BJ (cell line): ENCODE measurements at regions not wholly inside any gene's neighbourhood (a gene's known extent, or its start where the extent isn't known, plus 50 kb on each side); places are given as distances from the start of the nearest gene placed in this dataset.
A peak's percentile ranks its signal among the peaks of the same experiment; 100 is the strongest.

Experiments
- CTCF ChIA-PET: fragments of 350-600 bp; formaldehyde crosslinking; extraction: SDS; loops from one replicate; lab custom pipeline; 2021; ENCODE audit warnings: antibody characterized with exemption, inconsistent platforms; lab: Yijun Ruan, JAX
- POLR2A ChIA-PET: fragments of 300-600 bp; sonication (Branson Sonifier 250); formaldehyde crosslinking; extraction: SDS; loops from one replicate; lab custom pipeline; 2021; ENCODE audit warnings: antibody characterized with exemption; lab: Charles Lee
- DNase-seq: peaks from one replicate; pipeline ENCODE4 v3.0.0-alpha.2; 2011; ENCODE audit warnings: low read depth
- H3K27me3 ChIP-seq: 2 replicates; pipeline ENCODE4 v1.6.0; 2011; ENCODE audit warnings: low read length; ENCODE audit not compliant: control insufficient read depth, insufficient read depth
- H3K36me3 ChIP-seq: 2 replicates; pipeline ENCODE4 v1.5.1; 2011; ENCODE audit warnings: low read length; ENCODE audit not compliant: control insufficient read depth, insufficient read depth
- H3K4me3 ChIP-seq: 2 replicates; pipeline ENCODE4 v1.5.1; 2011; ENCODE audit warnings: low read depth, mild to moderate bottlenecking, control low read depth, low read length
- CTCF ChIP-seq: IDR thresholded peaks from 2 replicates; pipeline ENCODE4 v1.5.1; 2011; ENCODE audit warnings: low read depth, mild to moderate bottlenecking, control low read depth, inconsistent platforms, low read length, moderate library complexity; ENCODE audit not compliant: insufficient read depth

GRCh38 chr3:43999728-44000319 is 241.9 kb upstream of the TOPAZ1 start:
- no peak for TF ChIP-seq CTCF
- Histone ChIP-seq H3K27me3 (no peaks in the 10 kb centered on the region), H3K36me3 (no peaks in the 10 kb centered on the region), H3K4me3 (peak overlapping the region; percentile 84)
- no peak for DNase-seq
- ChIA-PET CTCF (interaction anchor here (1.0 to 1.5 kb wide), 4 partner anchors 114 to 459 kb away, joined by 3 read pairs; no protein-coding TSS in a partner anchor), POLR2A (no interaction called here)

GRCh38 chr3:44000586-44000985 is 241.1 kb upstream of the TOPAZ1 start:
- no peaks in the 10 kb centered on the region for H3K36me3 ChIP-seq
- peak overlapping the region; percentile 17; the same call in 1 of the 2 replicates for H3K4me3 ChIP-seq
- ChIA-PET CTCF (interaction anchor here (1.2 to 1.5 kb wide), 4 partner anchors 58 to 459 kb away, joined by 3 read pairs; no protein-coding TSS in a partner anchor), POLR2A (no interaction called here)
- no peaks in the 10 kb centered on the region for H3K27me3 ChIP-seq
- TF ChIP-seq CTCF, result no peak
- no peak for DNase-seq

GRCh38 chr3:44001072-44001471 is 240.6 kb upstream of the TOPAZ1 start:
- ChIA-PET POLR2A (no interaction called here), CTCF (interaction anchor here (1.1 to 1.5 kb wide), 4 partner anchors 42 to 460 kb away, joined by 3 read pairs; no protein-coding TSS in a partner anchor)
- H3K36me3 ChIP-seq, result no peaks in the 10 kb centered on the region
- no peaks in the 10 kb centered on the region for H3K27me3 ChIP-seq
- no peak for DNase-seq
- TF ChIP-seq CTCF, result no peak
- no peak overlapping the region for H3K4me3 ChIP-seq

GRCh38 chr3:44003801-44004200 is 237.9 kb upstream of the TOPAZ1 start:
- no peaks in the 10 kb centered on the region for H3K36me3 ChIP-seq
- CTCF ChIA-PET, result no interaction called here
- TF ChIP-seq CTCF, result no peak

GRCh38 chr3:44011680-44012079 is 230.0 kb upstream of the TOPAZ1 start:
- Histone ChIP-seq H3K27me3 (no peaks in the 10 kb centered on the region), H3K36me3 (peaks cover 3% of the 10 kb centered on the region), H3K4me3 (no peak overlapping the region)
- no peak for TF ChIP-seq CTCF
- no peak for DNase-seq
- POLR2A ChIA-PET, result no interaction called here
- CTCF ChIA-PET, result interaction anchor here (1.1 kb wide), 1 partner anchor 12 kb away, joined by 3 read pairs; no protein-coding TSS in a partner anchor

More at GRCh38 chr3:44003801-44004200, 237.9 kb upstream of the TOPAZ1 start:
- Histone ChIP-seq H3K27me3 (no peaks in the 10 kb centered on the region), H3K4me3 (no peak overlapping the region)
- POLR2A ChIA-PET, result no interaction called here
- DNase-seq, result no peak
